Neural progenitor cell (in vitro differentiated cells): ENCODE measurements at regions not wholly inside any gene's neighbourhood (a gene's known extent, or its start where the extent isn't known, plus 50 kb on each side); places are given as distances from the start of the nearest gene placed in this dataset.

ENCODE experiments used
- DNase-seq: peaks from one replicate; pipeline ENCODE4 v3.0.0-alpha.2; 2016; ENCODE audit warnings: low spot score
- H2AFZ ChIP-seq: fragments of 200-600 bp; sonication (generic); replicated peaks from 2 replicates; pipeline ENCODE4 v1.6.1; 2016; ENCODE audit warnings: antibody characterized with exemption
- H3F3A ChIP-seq: fragments of 200-600 bp; sonication (generic); 2 replicates; pipeline ENCODE4 v1.6.1; 2016; ENCODE audit warnings: antibody characterized with exemption, low read depth
- H3K27ac ChIP-seq: fragments of 200-600 bp; sonication (generic); 2 replicates; pipeline ENCODE4 v1.5.1; 2016; ENCODE audit warnings: mild to moderate bottlenecking
- H3K27me3 ChIP-seq: fragments of 200-600 bp; sonication (generic); 2 replicates; pipeline ENCODE4 v1.6.1; 2016; ENCODE audit warnings: mild to moderate bottlenecking, moderate library complexity
- H3K36me3 ChIP-seq: fragments of 200-600 bp; sonication (generic); 2 replicates; pipeline ENCODE4 v1.5.1; 2016
- H3K4me1 ChIP-seq: fragments of 200-600 bp; sonication (generic); 2 replicates; pipeline ENCODE4 v1.6.1; 2016; ENCODE audit warnings: mixed run types
- H3K4me2 ChIP-seq: fragments of 200-600 bp; sonication (generic); 2 replicates; pipeline ENCODE4 v1.6.1; 2016
- H3K4me3 ChIP-seq: fragments of 200-600 bp; sonication (generic); 2 replicates; pipeline ENCODE4 v1.5.1; 2016
- H3K79me2 ChIP-seq: fragments of 200-600 bp; sonication (generic); 2 replicates; pipeline ENCODE4 v1.6.1; 2016; ENCODE audit warnings: low read depth
- H3K9ac ChIP-seq: fragments of 200-600 bp; sonication (generic); 2 replicates; pipeline ENCODE4 v1.6.1; 2016
- H3K9me3 ChIP-seq: fragments of 200-600 bp; sonication (generic); 2 replicates; pipeline ENCODE4 v1.5.1; 2016; ENCODE audit warnings: low read depth
- H4K20me1 ChIP-seq: fragments of 200-600 bp; sonication (generic); 2 replicates; pipeline ENCODE4 v1.6.1; 2016; ENCODE audit warnings: low read depth
- H3K27ac Mint-ChIP-seq: 3 replicates; pipeline ENCODE4 v1.8.0; 2021; ENCODE audit warnings: mixed read lengths
- H3K27me3 Mint-ChIP-seq: 2 replicates; pipeline ENCODE4 v1.8.0; 2022; ENCODE audit warnings: low read depth, mild to moderate bottlenecking, inconsistent platforms, moderate library complexity, mixed read lengths; ENCODE audit not compliant: insufficient read depth
- H3K36me3 Mint-ChIP-seq: 3 replicates; pipeline ENCODE4 v1.8.0; 2021; ENCODE audit warnings: mixed read lengths
- H3K4me1 Mint-ChIP-seq: 3 replicates; pipeline ENCODE4 v1.8.0; 2021; ENCODE audit warnings: mixed read lengths
- H3K4me3 Mint-ChIP-seq: 3 replicates; pipeline ENCODE4 v1.8.0; 2021; ENCODE audit warnings: mild to moderate bottlenecking, moderate library complexity, mixed read lengths
- H3K9me3 Mint-ChIP-seq: 3 replicates; pipeline ENCODE4 v1.8.0; 2020; ENCODE audit warnings: mixed read lengths
- CTCF ChIP-seq: fragments of 200-600 bp; sonication (generic); IDR thresholded peaks from 2 replicates; pipeline ENCODE4 v1.5.1; 2017; ENCODE audit warnings: antibody characterized with exemption, mild to moderate bottlenecking
- EZH2 ChIP-seq: fragments of 200-600 bp; sonication (generic); IDR thresholded peaks from 2 replicates; pipeline ENCODE4 v1.6.1; 2017; ENCODE audit warnings: antibody characterized with exemption, mild to moderate bottlenecking, moderate library complexity
- EZH2phosphoT487 ChIP-seq: fragments of 200-600 bp; sonication (generic); IDR thresholded peaks from 2 replicates; pipeline ENCODE4 v1.6.1; 2017; ENCODE audit warnings: antibody characterized with exemption

- no peaks in the 10 kb centered on the region for H3K27me3 ChIP-seq
- Mint-ChIP-seq H3K4me1 (peaks cover 8% of the 10 kb centered on the region), H3K4me3 (no peak overlapping the region), H3K36me3 (no peaks in the 10 kb centered on the region), H3K9me3 (no peaks in the 10 kb centered on the region), H3K27ac (no peak overlapping the region), H3K27me3 (no peaks in the 10 kb centered on the region)
- TF ChIP-seq EZH2phosphoT487 (no peak), CTCF (no peak), EZH2 (no peak)
- no peak overlapping the region for H3K27ac ChIP-seq
- H3K36me3 ChIP-seq, result no peaks in the 10 kb centered on the region
- no peak overlapping the region for H3K4me3 ChIP-seq
- no peaks in the 10 kb centered on the region for H3F3A ChIP-seq
- peak; percentile 40 for DNase-seq
- H3K79me2 ChIP-seq, result no peaks in the 10 kb centered on the region
- no peak overlapping the region for H3K4me2 ChIP-seq
- H3K4me1 ChIP-seq, result no peaks in the 10 kb centered on the region
- H3K9ac ChIP-seq, result no peak overlapping the region
- H4K20me1 ChIP-seq, result no peaks in the 10 kb centered on the region
- no peaks in the 10 kb centered on the region for H3K9me3 ChIP-seq
- H2AFZ ChIP-seq, result peak overlapping the region; percentile 78
Measured at GRCh38 chr4:126976850-126977632, 655.7 kb upstream of the INTU start.

- Histone ChIP-seq H3K27ac (no peak overlapping the region), H3K4me3 (no peak overlapping the region), H2AFZ (no peak overlapping the region), H3K36me3 (peaks cover 3% of the 10 kb centered on the region), H3K27me3 (no peaks in the 10 kb centered on the region), H3F3A (no peaks in the 10 kb centered on the region), H4K20me1 (no peaks in the 10 kb centered on the region), H3K4me2 (no peak overlapping the region), H3K9me3 (no peaks in the 10 kb centered on the region), H3K9ac (no peak overlapping the region), H3K4me1 (no peaks in the 10 kb centered on the region), H3K79me2 (no peaks in the 10 kb centered on the region)
- Mint-ChIP-seq H3K4me3 (no peak overlapping the region), H3K9me3 (peaks cover 14% of the 10 kb centered on the region), H3K27me3 (no peaks in the 10 kb centered on the region), H3K4me1 (no peaks in the 10 kb centered on the region), H3K36me3 (no peaks in the 10 kb centered on the region), H3K27ac (no peak overlapping the region)
- no peak for TF ChIP-seq CTCF
- no peak for TF ChIP-seq EZH2
- TF ChIP-seq EZH2phosphoT487, result no peak
- no peak for DNase-seq
Measured at GRCh38 chr4:126986005-126986404, 646.8 kb upstream of the INTU start.

DNA sequence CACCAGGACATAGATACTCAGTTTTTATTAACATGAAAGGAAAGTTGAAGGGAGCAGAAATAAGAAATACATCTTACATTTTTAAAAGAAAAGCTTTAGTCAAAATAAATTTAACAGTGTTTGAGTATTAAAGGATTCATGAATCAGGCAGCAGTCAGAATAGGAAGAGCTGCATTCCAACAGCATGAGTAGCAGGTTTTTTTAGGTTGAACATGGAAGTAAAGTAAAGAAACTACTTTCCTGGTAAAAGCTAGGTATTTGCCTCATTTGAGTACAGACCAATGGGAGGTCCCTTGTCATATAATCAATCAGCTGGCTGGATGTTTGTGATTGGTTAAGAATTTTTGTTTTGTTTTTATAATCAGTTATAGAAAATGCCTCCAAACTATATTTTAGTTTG lies 645.9 kb upstream of the INTU start:
- H3K27ac Mint-ChIP-seq, result no peak overlapping the region
- H3F3A ChIP-seq, result no peaks in the 10 kb centered on the region
- H3K27me3 Mint-ChIP-seq, result no peaks in the 10 kb centered on the region
- H3K4me1 ChIP-seq, result no peaks in the 10 kb centered on the region
- H3K36me3 Mint-ChIP-seq, result no peaks in the 10 kb centered on the region
- peaks cover 14% of the 10 kb centered on the region for H3K9me3 Mint-ChIP-seq
- H3K4me2 ChIP-seq, result no peak overlapping the region
- TF ChIP-seq EZH2 (no peak), CTCF (no peak), EZH2phosphoT487 (no peak)
- no peaks in the 10 kb centered on the region for H3K79me2 ChIP-seq
- H3K27me3 ChIP-seq, result no peaks in the 10 kb centered on the region
- H3K4me1 Mint-ChIP-seq, result peaks cover under 1% of the 10 kb centered on the region
- H3K4me3 Mint-ChIP-seq, result no peak overlapping the region
- no peaks in the 10 kb centered on the region for H3K9me3 ChIP-seq
- no peak overlapping the region for H3K27ac ChIP-seq
- no peak overlapping the region for H3K4me3 ChIP-seq
- no peaks in the 10 kb centered on the region for H4K20me1 ChIP-seq
- no peak for DNase-seq
- no peak overlapping the region for H2AFZ ChIP-seq
- H3K36me3 ChIP-seq, result peaks cover 3% of the 10 kb centered on the region
- H3K9ac ChIP-seq, result no peak overlapping the region
